Glutamatergic neuron (in vitro differentiated cells): ENCODE measurements at regions not wholly inside any gene's neighbourhood (a gene's known extent, or its start where the extent isn't known, plus 50 kb on each side); places are given as distances from the start of the nearest gene placed in this dataset.

Source experiments
- DNase-seq: peaks from one replicate; pipeline ENCODE4 v3.0.0; 2022
- H3K27ac Mint-ChIP-seq: one replicate; pipeline ENCODE4 v1.8.0; 2020; ENCODE audit warnings: mild to moderate bottlenecking, mixed read lengths, inconsistent platforms; ENCODE audit not compliant: unreplicated experiment
- H3K27me3 Mint-ChIP-seq: one replicate; pipeline ENCODE4 v1.8.0; 2020; ENCODE audit warnings: mild to moderate bottlenecking, moderate library complexity, mixed read lengths, inconsistent platforms; ENCODE audit not compliant: unreplicated experiment
- H3K36me3 Mint-ChIP-seq: one replicate; pipeline ENCODE4 v1.8.0; 2020; ENCODE audit warnings: mild to moderate bottlenecking, mixed read lengths, inconsistent platforms; ENCODE audit not compliant: unreplicated experiment
- H3K4me1 Mint-ChIP-seq: one replicate; pipeline ENCODE4 v1.8.0; 2020; ENCODE audit warnings: mild to moderate bottlenecking, low read depth, mixed read lengths, inconsistent platforms; ENCODE audit not compliant: unreplicated experiment
- H3K4me3 Mint-ChIP-seq: one replicate; pipeline ENCODE4 v1.8.0; 2020; ENCODE audit warnings: mild to moderate bottlenecking, mixed read lengths, inconsistent platforms; ENCODE audit not compliant: unreplicated experiment
- H3K9me3 Mint-ChIP-seq: one replicate; pipeline ENCODE4 v1.8.0; 2020; ENCODE audit warnings: mild to moderate bottlenecking, moderate library complexity, mixed read lengths, inconsistent platforms; ENCODE audit not compliant: unreplicated experiment
- CTCF ChIP-seq: fragments of 200-600 bp; sonication (generic); IDR thresholded peaks from one replicate; pipeline ENCODE4 v1.5.0; 2021; ENCODE audit not compliant: partially characterized antibody, unreplicated experiment

- Mint-ChIP-seq H3K4me3 (no peak overlapping the region), H3K36me3 (no peaks in the 10 kb centered on the region), H3K4me1 (no peaks in the 10 kb centered on the region), H3K27me3 (no peaks in the 10 kb centered on the region), H3K9me3 (no peaks in the 10 kb centered on the region), H3K27ac (no peak overlapping the region)
- no peak for DNase-seq
- no peak for TF ChIP-seq CTCF
Observed at GRCh38 chr2:183950673-183951072, 647.7 kb upstream of the ZNF804A start.

- Mint-ChIP-seq H3K27ac (no peak overlapping the region), H3K9me3 (no peaks in the 10 kb centered on the region), H3K27me3 (no peaks in the 10 kb centered on the region), H3K36me3 (no peaks in the 10 kb centered on the region), H3K4me3 (no peak overlapping the region), H3K4me1 (no peaks in the 10 kb centered on the region)
- TF ChIP-seq CTCF = no peak
- no peak for DNase-seq
Observed at GRCh38 chr2:183951630-183952029, 646.7 kb upstream of the ZNF804A start.

GRCh38 chr2:183952741-183953140 is 645.6 kb upstream of the ZNF804A start:
- Mint-ChIP-seq H3K36me3 (no peaks in the 10 kb centered on the region), H3K4me3 (no peak overlapping the region), H3K9me3 (no peaks in the 10 kb centered on the region), H3K27me3 (no peaks in the 10 kb centered on the region), H3K4me1 (no peaks in the 10 kb centered on the region), H3K27ac (no peak overlapping the region)
- no peak for DNase-seq
- TF ChIP-seq CTCF = no peak

- no peak for TF ChIP-seq CTCF
- Mint-ChIP-seq H3K36me3 (no peaks in the 10 kb centered on the region), H3K27me3 (peaks cover 1% of the 10 kb centered on the region), H3K4me1 (no peaks in the 10 kb centered on the region), H3K9me3 (no peaks in the 10 kb centered on the region), H3K27ac (no peak overlapping the region), H3K4me3 (no peak overlapping the region)
- DNase-seq = no peak
Observed at GRCh38 chr2:183963609-183964008, 634.7 kb upstream of the ZNF804A start.

GRCh38 chr2:183964565-183964964 is 633.8 kb upstream of the ZNF804A start:
- Mint-ChIP-seq H3K4me3 (no peak overlapping the region), H3K4me1 (no peaks in the 10 kb centered on the region), H3K27me3 (peaks cover 1% of the 10 kb centered on the region), H3K27ac (no peak overlapping the region), H3K36me3 (no peaks in the 10 kb centered on the region), H3K9me3 (no peaks in the 10 kb centered on the region)
- no peak for DNase-seq
- no peak for TF ChIP-seq CTCF
